Mesenchymal stem cell (in vitro differentiated cells and primary cell): ENCODE measurements at regions not wholly inside any gene's neighbourhood (a gene's known extent, or its start where the extent isn't known, plus 50 kb on each side); places are given as distances from the start of the nearest gene placed in this dataset.

Source experiments
- DNase-seq: peaks from one replicate; pipeline ENCODE4 v3.0.0-alpha.2; 2013
- H2AFZ ChIP-seq: one replicate; pipeline ENCODE4 v1.6.1; 2013; ENCODE audit warnings: low read depth, mild to moderate bottlenecking, control low read depth, inconsistent platforms, low read length, moderate library complexity
- H2AK5ac ChIP-seq: 2 replicates; pipeline ENCODE4 v1.6.1; 2013; ENCODE audit warnings: low read length, moderate library complexity, mild to moderate bottlenecking, inconsistent platforms; ENCODE audit not compliant: severe bottlenecking
- H2BK120ac ChIP-seq: one replicate; pipeline ENCODE4 v1.6.1; 2013; ENCODE audit warnings: low read depth, mild to moderate bottlenecking, inconsistent platforms, low read length, moderate library complexity
- H2BK12ac ChIP-seq, 2 experiments: one replicate each; pipeline ENCODE4 v1.6.1; 2013; ENCODE audit warnings: inconsistent platforms in 2 of 2, low read length in 2 of 2, mild to moderate bottlenecking in 2 of 2, moderate library complexity in 2 of 2, control low read depth in 1 of 2
- H2BK15ac ChIP-seq: one replicate; pipeline ENCODE4 v1.6.1; 2013; ENCODE audit warnings: mild to moderate bottlenecking, low read depth, inconsistent platforms; ENCODE audit not compliant: poor library complexity, severe bottlenecking
- H2BK5ac ChIP-seq: 2 replicates; pipeline ENCODE4 v1.6.1; 2013; ENCODE audit warnings: low read depth, mild to moderate bottlenecking, low read length, control low read depth, inconsistent platforms; ENCODE audit not compliant: poor library complexity, severe bottlenecking
- H3K14ac ChIP-seq, 2 experiments: one replicate each; pipeline ENCODE4 v1.6.1; 2013; ENCODE audit warnings: inconsistent platforms in 2 of 2, low read length in 2 of 2, control low read depth in 1 of 2, mild to moderate bottlenecking in 1 of 2, moderate library complexity in 1 of 2
- H3K18ac ChIP-seq, 2 experiments: one replicate each; pipeline ENCODE4 v1.6.1; 2013; ENCODE audit warnings: inconsistent platforms in 2 of 2, low read length in 2 of 2, control low read depth in 1 of 2, low read depth in 1 of 2, mild to moderate bottlenecking in 1 of 2
- H3K23ac ChIP-seq, 2 experiments: one replicate each; pipeline ENCODE4 v1.6.1; 2013; ENCODE audit warnings: inconsistent platforms in 2 of 2, low read length in 2 of 2, mild to moderate bottlenecking in 2 of 2, moderate library complexity in 2 of 2, control low read depth in 1 of 2
- H3K27ac ChIP-seq: 2 replicates; pipeline ENCODE4 v1.5.1; 2013; ENCODE audit warnings: mild to moderate bottlenecking, moderate library complexity, low read length, control low read depth, inconsistent platforms; ENCODE audit not compliant: poor library complexity, severe bottlenecking
- H3K27me3 ChIP-seq, 2 experiments: 2 replicates each; pipeline versions ENCODE4 v1.6.1 to v1.7.0; 2013; ENCODE audit warnings: low read length in 2 of 2, mild to moderate bottlenecking in 2 of 2, moderate library complexity in 2 of 2, control low read depth in 1 of 2, inconsistent platforms in 1 of 2; ENCODE audit not compliant: control insufficient read depth in 1 of 2, insufficient read depth in 1 of 2
- H3K36me3 ChIP-seq, 2 experiments: 2 replicates each; pipeline versions ENCODE4 v1.6.1 to v1.7.0; 2013; ENCODE audit warnings: low read length in 2 of 2, control low read depth in 1 of 2, inconsistent platforms in 1 of 2, low read depth in 1 of 2, mild to moderate bottlenecking in 1 of 2; ENCODE audit not compliant: insufficient read depth in 2 of 2, control insufficient read depth in 1 of 2
- H3K4ac ChIP-seq, 2 experiments: one replicate each; pipeline ENCODE4 v1.6.1; 2013; ENCODE audit warnings: inconsistent platforms in 2 of 2, low read length in 2 of 2, mild to moderate bottlenecking in 2 of 2, moderate library complexity in 2 of 2, control low read depth in 1 of 2, low read depth in 1 of 2
- H3K4me1 ChIP-seq: 2 replicates; pipeline ENCODE4 v1.6.1; 2013; ENCODE audit warnings: low read depth, low read length, control low read depth; ENCODE audit not compliant: control insufficient read depth, insufficient read depth
- H3K4me2 ChIP-seq: 2 replicates; pipeline ENCODE4 v1.6.1; 2013; ENCODE audit warnings: low read length, mild to moderate bottlenecking, inconsistent platforms; ENCODE audit not compliant: poor library complexity, severe bottlenecking
- H3K4me3 ChIP-seq, 2 experiments: 2 replicates each; pipeline versions ENCODE4 v1.5.1 to v1.7.0; 2013; ENCODE audit warnings: low read length in 2 of 2, mild to moderate bottlenecking in 2 of 2, control low read depth in 1 of 2, low read depth in 1 of 2; ENCODE audit not compliant: insufficient read depth in 1 of 2
- H3K79me1 ChIP-seq: replicated peaks from 2 replicates; pipeline ENCODE4 v1.6.1; 2013; ENCODE audit warnings: mild to moderate bottlenecking, control low read depth, low read length, inconsistent platforms; ENCODE audit not compliant: poor library complexity, severe bottlenecking
- H3K9ac ChIP-seq: 2 replicates; pipeline ENCODE4 v1.7.0; 2013; ENCODE audit warnings: mild to moderate bottlenecking, low read length, moderate library complexity
- H3K9me3 ChIP-seq: 2 replicates; pipeline ENCODE4 v1.7.0; 2013; ENCODE audit warnings: mild to moderate bottlenecking, low read length; ENCODE audit not compliant: control insufficient read depth
- H4K8ac ChIP-seq: one replicate; pipeline ENCODE4 v1.6.1; 2013; ENCODE audit warnings: inconsistent platforms, mild to moderate bottlenecking, low read length, moderate library complexity
- H4K91ac ChIP-seq: one replicate; pipeline ENCODE4 v1.6.1; 2013; ENCODE audit warnings: mild to moderate bottlenecking, low read length, inconsistent platforms
- WGBS: methylation state at CpG from one replicate; pipeline ENCODE4 v1.1.7; 2013; ENCODE audit warnings: mixed read lengths; 5-methylcytosine and 5-hydroxymethylcytosine counted together

GRCh38 chr13:54657588-54657987 lies 1629.0 kb downstream of the OLFM4 start:
- Histone ChIP-seq H2AFZ (no peak overlapping the region), H2BK120ac (no peak overlapping the region), H2AK5ac (no peak overlapping the region), H4K91ac (no peak overlapping the region), H2BK15ac (no peak overlapping the region), H3K18ac (no peak overlapping the region), H3K27ac (no peak overlapping the region), H3K4me2 (no peak overlapping the region), H3K27me3 (no peaks in the 10 kb centered on the region), H3K4me1 (no peaks in the 10 kb centered on the region), H3K4ac (no peak overlapping the region), H4K8ac (no peak overlapping the region), H3K4me3 (no peak overlapping the region), H3K9ac (no peak overlapping the region), H2BK5ac (no peak overlapping the region), H2BK12ac (no peak overlapping the region), H3K79me1 (no peaks in the 10 kb centered on the region), H3K23ac (no peak overlapping the region), H3K36me3 (no peaks in the 10 kb centered on the region), H3K9me3 (no peaks in the 10 kb centered on the region), H3K14ac (no peak overlapping the region)
- DNase-seq, result no peak
- WGBS, result no CpG with 5 or more reads among the region's 1 CpG

- Histone ChIP-seq H3K27ac (no peak overlapping the region), H2AK5ac (no peak overlapping the region), H3K4me1 (no peaks in the 10 kb centered on the region), H2BK12ac (no peak overlapping the region), H3K4me2 (no peak overlapping the region), H4K8ac (no peak overlapping the region), H3K18ac (no peak overlapping the region), H4K91ac (no peak overlapping the region), H3K9me3 (no peaks in the 10 kb centered on the region), H3K79me1 (no peaks in the 10 kb centered on the region), H3K27me3 (no peaks in the 10 kb centered on the region), H2BK5ac (no peak overlapping the region), H2BK15ac (no peak overlapping the region), H3K9ac (no peak overlapping the region), H3K36me3 (no peaks in the 10 kb centered on the region), H2BK120ac (no peak overlapping the region), H3K4me3 (no peak overlapping the region), H2AFZ (no peak overlapping the region), H3K14ac (peak overlapping the region in 1 of 2 experiments; percentile 41), H3K4ac (no peak overlapping the region), H3K23ac (no peak overlapping the region)
- WGBS, result 93% methylated on average over 17 of the region's 17 CpGs
- no peak for DNase-seq
Measured at GRCh38 chr13:54658771-54659170, 1630.2 kb downstream of the OLFM4 start.

GRCh38 chr13:54660277-54660676 lies 1631.7 kb downstream of the OLFM4 start:
- Histone ChIP-seq H3K27ac (no peak overlapping the region), H3K23ac (no peak overlapping the region), H2AK5ac (no peak overlapping the region), H2BK12ac (no peak overlapping the region), H3K14ac (no peak overlapping the region), H3K4me3 (no peak overlapping the region), H3K18ac (no peak overlapping the region), H2BK15ac (no peak overlapping the region), H3K9me3 (peaks cover 3% of the 10 kb centered on the region), H4K91ac (no peak overlapping the region), H3K27me3 (no peaks in the 10 kb centered on the region), H3K4ac (no peak overlapping the region), H4K8ac (no peak overlapping the region), H3K79me1 (no peaks in the 10 kb centered on the region), H3K9ac (no peak overlapping the region), H2AFZ (no peak overlapping the region), H3K4me1 (no peaks in the 10 kb centered on the region), H3K4me2 (no peak overlapping the region), H2BK5ac (no peak overlapping the region), H2BK120ac (no peak overlapping the region), H3K36me3 (no peaks in the 10 kb centered on the region)
- no peak for DNase-seq
- WGBS, result 95% methylated on average over 8 of the region's 12 CpGs

- no peak overlapping the region for H3K4me2 ChIP-seq
- no peak overlapping the region for H4K8ac ChIP-seq
- WGBS, result 92% methylated on average over 22 of the region's 22 CpGs
- H2BK5ac ChIP-seq, result no peak overlapping the region
- no peak overlapping the region for H2AFZ ChIP-seq
- no peak overlapping the region for H2AK5ac ChIP-seq
- H3K4me1 ChIP-seq, result no peaks in the 10 kb centered on the region
- H3K14ac ChIP-seq, result no peak overlapping the region
- no peaks in the 10 kb centered on the region for H3K79me1 ChIP-seq
- H3K27me3 ChIP-seq, result no peaks in the 10 kb centered on the region
- no peak overlapping the region for H3K18ac ChIP-seq
- peaks cover 4% of the 10 kb centered on the region for H3K9me3 ChIP-seq
- no peaks in the 10 kb centered on the region for H3K36me3 ChIP-seq
- no peak overlapping the region for H3K4ac ChIP-seq
- no peak overlapping the region for H3K23ac ChIP-seq
- H2BK120ac ChIP-seq, result no peak overlapping the region
- no peak overlapping the region for H3K9ac ChIP-seq
- no peak overlapping the region for H4K91ac ChIP-seq
- DNase-seq, result no peak
- H2BK15ac ChIP-seq, result no peak overlapping the region
- no peak overlapping the region for H2BK12ac ChIP-seq
- H3K4me3 ChIP-seq, result no peak overlapping the region
- no peak overlapping the region for H3K27ac ChIP-seq
Measured at GRCh38 chr13:54676526-54677113, 1648.0 kb downstream of the OLFM4 start.
